Tibial nerve (tissue), 4 donors: ENCODE measurements at regions not wholly inside any gene's neighbourhood (a gene's known extent, or its start where the extent isn't known, plus 50 kb on each side); places are given as distances from the start of the nearest gene placed in this dataset.

Experiments
- DNase-seq, 2 donors: peaks; one replicate each; pipeline ENCODE4 v3.0.0-alpha.2; 2019; ENCODE audit warnings: low spot score in 2 of 2
- H3K27ac ChIP-seq, 4 donors: fragments of 200-600 bp; sonication (generic) in 3 of 4; one replicate each; pipeline ENCODE4 v1.5.1; 2017 to 2019; ENCODE audit warnings: mild to moderate bottlenecking in 1 of 4
- H3K27me3 ChIP-seq, 2 donors: fragments of 200-600 bp; sonication (generic) in 1 of 2; one replicate each; pipeline versions ENCODE4 v1.5.1 to v1.6.0; 2017 to 2019
- H3K36me3 ChIP-seq, 3 donors: fragments of 200-600 bp; sonication (generic); one replicate each; pipeline ENCODE4 v1.5.1; 2018 to 2019
- H3K4me1 ChIP-seq, 4 donors: fragments of 200-600 bp; sonication (generic) in 3 of 4; one replicate each; pipeline ENCODE4 v1.5.1; 2017 to 2019
- H3K4me3 ChIP-seq, 4 donors: fragments of 200-600 bp; sonication (generic) in 3 of 4; one replicate each; pipeline ENCODE4 v1.5.1; 2017 to 2019; ENCODE audit warnings: mild to moderate bottlenecking in 1 of 4, moderate library complexity in 1 of 4
- H3K9me3 ChIP-seq, 4 donors: fragments of 200-600 bp; sonication (generic) in 3 of 4; one replicate each; pipeline ENCODE4 v1.5.1; 2017 to 2019
- CTCF ChIP-seq, 5 experiments: fragments of 200-600 bp in 3 of 5; fragments of 450-650 bp in 2 of 5; sonication (generic) in 3 of 5; IDR thresholded peaks; one replicate each; pipeline ENCODE4 v1.5.1; 2016 to 2019; ENCODE audit warnings: antibody characterized with exemption in 5 of 5, mild to moderate bottlenecking in 3 of 5, moderate library complexity in 2 of 5
- EP300 ChIP-seq, 2 donors: sonication (generic); formaldehyde crosslinking; IDR thresholded peaks; one replicate each; pipeline ENCODE4 v1.6.1; 2017; ENCODE audit warnings: antibody characterized with exemption in 2 of 2, mild to moderate bottlenecking in 1 of 2
- POLR2A ChIP-seq, 2 donors: fragments of 450-650 bp; IDR thresholded peaks; one replicate each; pipeline ENCODE4 v1.6.1; 2017; ENCODE audit warnings: antibody characterized with exemption in 2 of 2, mild to moderate bottlenecking in 2 of 2, moderate library complexity in 2 of 2
- WGBS, 2 donors: methylation state at CpG; one replicate each; pipeline ENCODE4 v1.1.5; 2018; 5-methylcytosine and 5-hydroxymethylcytosine counted together

GRCh38 chr14:49527221-49527620 is 59.0 kb downstream of the RPS29 start:
- Histone ChIP-seq H3K9me3 (no peaks in the 10 kb centered on the region), H3K4me3 (no peak overlapping the region), H3K4me1 (no peaks in the 10 kb centered on the region), H3K27me3 (no peaks in the 10 kb centered on the region), H3K27ac (no peak overlapping the region), H3K36me3 (no peaks in the 10 kb centered on the region)
- TF ChIP-seq POLR2A (IDR thresholded peaks at IDR 0.05) (no peak), CTCF (IDR thresholded peaks at IDR 0.05) (no peak), EP300 (IDR thresholded peaks at IDR 0.05) (no peak)
- WGBS, 2 donors = 3 to 14% methylated on average over 1 of the region's 1 CpG
- DNase-seq = no peak

GRCh38 chr14:49526101-49526500 is 60.1 kb downstream of the RPS29 start:
- Histone ChIP-seq H3K27ac (no peak overlapping the region), H3K9me3 (no peaks in the 10 kb centered on the region), H3K36me3 (no peaks in the 10 kb centered on the region), H3K4me3 (no peak overlapping the region), H3K27me3 (no peaks in the 10 kb centered on the region), H3K4me1 (no peaks in the 10 kb centered on the region)
- DNase-seq = no peak
- TF ChIP-seq POLR2A (IDR thresholded peaks at IDR 0.05) (no peak), CTCF (IDR thresholded peaks at IDR 0.05) (no peak)

- Histone ChIP-seq H3K27me3 (no peaks in the 10 kb centered on the region), H3K27ac (no peak overlapping the region), H3K36me3 (no peaks in the 10 kb centered on the region), H3K4me1 (no peaks in the 10 kb centered on the region), H3K9me3 (no peaks in the 10 kb centered on the region), H3K4me3 (no peak overlapping the region)
- DNase-seq = no peak
- no peak for TF ChIP-seq POLR2A (IDR thresholded peaks at IDR 0.05)
- TF ChIP-seq EP300 (IDR thresholded peaks at IDR 0.05) = no peak
- TF ChIP-seq CTCF (IDR thresholded peaks at IDR 0.05) = no peak
- WGBS, 2 donors = 58 to 63% methylated on average over 3 of the region's 3 CpGs
These were observed 69.9 kb downstream of the RPS29 start for GRCh38 chr14:49516286-49516685.

- Histone ChIP-seq H3K27me3 (no peaks in the 10 kb centered on the region), H3K36me3 (no peaks in the 10 kb centered on the region), H3K27ac (no peak overlapping the region), H3K9me3 (peaks cover 0 to 10% (median 0%) of the 10 kb centered on the region in 4 donors), H3K4me3 (no peak overlapping the region), H3K4me1 (no peaks in the 10 kb centered on the region)
- no peak for DNase-seq
- no peak for TF ChIP-seq POLR2A (IDR thresholded peaks at IDR 0.05)
- no peak for TF ChIP-seq EP300 (IDR thresholded peaks at IDR 0.05)
- TF ChIP-seq CTCF (IDR thresholded peaks at IDR 0.05) = no peak
These were observed 73.6 kb downstream of the RPS29 start for GRCh38 chr14:49512571-49512970.

GRCh38 chr14:49512147-49512551 is 74.0 kb downstream of the RPS29 start:
- H3K27me3 ChIP-seq = no peaks in the 10 kb centered on the region
- no peak overlapping the region for H3K4me3 ChIP-seq
- H3K27ac ChIP-seq = no peak overlapping the region
- H3K4me1 ChIP-seq = no peaks in the 10 kb centered on the region
- no peaks in the 10 kb centered on the region for H3K36me3 ChIP-seq
- no peak for TF ChIP-seq EP300 (IDR thresholded peaks at IDR 0.05)
- no peak for TF ChIP-seq CTCF (IDR thresholded peaks at IDR 0.05)
- no peak for TF ChIP-seq POLR2A (IDR thresholded peaks at IDR 0.05)
- WGBS, 2 donors = 32 to 33% methylated on average over 3 of the region's 3 CpGs
- H3K9me3 ChIP-seq = peaks cover 0 to 10% (median 0%) of the 10 kb centered on the region in 4 donors
- DNase-seq = no peak
